ENCODE measurements at regions not wholly inside any gene's neighbourhood (a gene's known extent, or its start where the extent isn't known, plus 50 kb on each side); places are given as distances from the start of the nearest gene placed in this dataset.

DNA sequence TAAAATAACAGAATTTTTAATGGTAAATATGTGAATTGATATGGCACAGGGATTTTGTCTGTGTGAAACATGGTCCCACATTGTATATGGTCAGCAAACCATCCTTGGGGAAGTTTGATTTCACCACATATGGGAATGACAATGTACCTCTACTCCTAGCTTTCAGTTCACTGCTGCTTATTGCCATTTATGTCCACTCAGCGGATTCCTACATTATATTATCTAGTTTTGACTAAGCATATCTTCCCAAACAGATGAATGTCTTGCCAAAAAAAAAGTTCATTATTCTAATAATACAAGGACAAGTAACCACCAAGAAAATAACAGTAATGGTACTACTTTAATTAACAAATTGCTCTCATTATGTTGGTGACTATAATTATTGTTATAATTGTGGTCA lies 1521.6 kb downstream of the MAT2B start:
- no peak for TF ChIP-seq CREB1 (IDR thresholded peaks at IDR 0.05; ENCODE audit: low read depth)
- TF ChIP-seq, protein P1, sequence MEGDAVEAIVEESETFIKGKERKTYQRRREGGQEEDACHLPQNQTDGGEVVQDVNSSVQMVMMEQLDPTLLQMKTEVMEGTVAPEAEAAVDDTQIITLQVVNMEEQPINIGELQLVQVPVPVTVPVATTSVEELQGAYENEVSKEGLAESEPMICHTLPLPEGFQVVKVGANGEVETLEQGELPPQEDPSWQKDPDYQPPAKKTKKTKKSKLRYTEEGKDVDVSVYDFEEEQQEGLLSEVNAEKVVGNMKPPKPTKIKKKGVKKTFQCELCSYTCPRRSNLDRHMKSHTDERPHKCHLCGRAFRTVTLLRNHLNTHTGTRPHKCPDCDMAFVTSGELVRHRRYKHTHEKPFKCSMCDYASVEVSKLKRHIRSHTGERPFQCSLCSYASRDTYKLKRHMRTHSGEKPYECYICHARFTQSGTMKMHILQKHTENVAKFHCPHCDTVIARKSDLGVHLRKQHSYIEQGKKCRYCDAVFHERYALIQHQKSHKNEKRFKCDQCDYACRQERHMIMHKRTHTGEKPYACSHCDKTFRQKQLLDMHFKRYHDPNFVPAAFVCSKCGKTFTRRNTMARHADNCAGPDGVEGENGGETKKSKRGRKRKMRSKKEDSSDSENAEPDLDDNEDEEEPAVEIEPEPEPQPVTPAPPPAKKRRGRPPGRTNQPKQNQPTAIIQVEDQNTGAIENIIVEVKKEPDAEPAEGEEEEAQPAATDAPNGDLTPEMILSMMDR (IDR thresholded peaks at IDR 0.05 in 2 of 3, conservative IDR thresholded peaks at IDR 0.05 in 1 of 3; ENCODE audit: control insufficient read depth in 2 of 3, extremely low read depth in 1 of 3, insufficient read depth in 1 of 3, low read depth in 3 of 3, low read length in 3 of 3) = no peak
- TF ChIP-seq, protein P2, sequence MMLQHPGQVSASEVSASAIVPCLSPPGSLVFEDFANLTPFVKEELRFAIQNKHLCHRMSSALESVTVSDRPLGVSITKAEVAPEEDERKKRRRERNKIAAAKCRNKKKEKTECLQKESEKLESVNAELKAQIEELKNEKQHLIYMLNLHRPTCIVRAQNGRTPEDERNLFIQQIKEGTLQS (IDR thresholded peaks at IDR 0.05; ENCODE audit: borderline replicate concordance, extremely low read depth, low read depth, low read length) = no peak

Measured in GM12878 (cell line).